ENCODE measurements at regions not wholly inside any gene's neighbourhood (a gene's known extent, or its start where the extent isn't known, plus 50 kb on each side); places are given as distances from the start of the nearest gene placed in this dataset.

- Histone ChIP-seq H3K4me3 (ENCODE audit: low read depth in 1 of 3, low read length in 3 of 3) (no peak overlapping the region), H3K27ac (ENCODE audit: low read depth in 1 of 3, low read length in 2 of 3) (peak overlapping the region in 1 of 3 donors; percentile 37), H3K36me3 (ENCODE audit: control insufficient read depth in 3 of 3, insufficient read depth in 2 of 3, low read depth in 1 of 3, low read length in 3 of 3) (no peaks in the 10 kb centered on the region), H3K4me1 (ENCODE audit: control insufficient read depth in 3 of 3, insufficient read depth in 2 of 3, low read depth in 1 of 3, low read length in 2 of 3) (peaks cover 0 to 7% (median 0%) of the 10 kb centered on the region in 3 donors), H3K9me3 (ENCODE audit: control insufficient read depth in 2 of 2, insufficient read depth in 1 of 2, low read depth in 1 of 2, low read length in 1 of 2) (peaks cover 0 to 2% of the 10 kb centered on the region in 2 donors), H3K27me3 (ENCODE audit: control insufficient read depth in 3 of 3, insufficient read depth in 3 of 3, low read length in 3 of 3) (no peaks in the 10 kb centered on the region)
- DNase-seq (peak; percentile 20 to 57), FAIRE-seq (no peak)
- WGBS, 3 donors, result 91 to 97% (median 94%) methylated on average over 1 of the region's 1 CpG
Measured at GRCh38 chr1:175894581-175894980, 151.2 kb upstream of the TNR start.

- DNase-seq (no peak), FAIRE-seq (no peak)
- Histone ChIP-seq H3K9me3 (ENCODE audit: control insufficient read depth in 2 of 2, insufficient read depth in 1 of 2, low read depth in 1 of 2, low read length in 1 of 2) (peaks cover 0 to 2% of the 10 kb centered on the region in 2 donors), H3K36me3 (ENCODE audit: control insufficient read depth in 3 of 3, insufficient read depth in 2 of 3, low read depth in 1 of 3, low read length in 3 of 3) (no peaks in the 10 kb centered on the region), H3K4me3 (ENCODE audit: low read depth in 1 of 3, low read length in 3 of 3) (no peak overlapping the region), H3K27me3 (ENCODE audit: control insufficient read depth in 3 of 3, insufficient read depth in 3 of 3, low read length in 3 of 3) (no peaks in the 10 kb centered on the region), H3K27ac (ENCODE audit: low read depth in 1 of 3, low read length in 2 of 3) (no peak overlapping the region), H3K4me1 (ENCODE audit: control insufficient read depth in 3 of 3, insufficient read depth in 2 of 3, low read depth in 1 of 3, low read length in 2 of 3) (peaks cover 0 to 7% (median 0%) of the 10 kb centered on the region in 3 donors)
- WGBS, 3 donors, result 68 to 74% (median 72%) methylated on average over 3 of the region's 3 CpGs
Measured at GRCh38 chr1:175893192-175893591, 149.8 kb upstream of the TNR start.

- Histone ChIP-seq H3K4me3 (ENCODE audit: low read depth in 1 of 3, low read length in 3 of 3) (no peak overlapping the region), H3K27me3 (ENCODE audit: control insufficient read depth in 3 of 3, insufficient read depth in 3 of 3, low read length in 3 of 3) (no peaks in the 10 kb centered on the region), H3K4me1 (ENCODE audit: control insufficient read depth in 3 of 3, insufficient read depth in 2 of 3, low read depth in 1 of 3, low read length in 2 of 3) (peaks cover 0 to 7% (median 0%) of the 10 kb centered on the region in 3 donors), H3K27ac (ENCODE audit: low read depth in 1 of 3, low read length in 2 of 3) (no peak overlapping the region), H3K36me3 (ENCODE audit: control insufficient read depth in 3 of 3, insufficient read depth in 2 of 3, low read depth in 1 of 3, low read length in 3 of 3) (no peaks in the 10 kb centered on the region), H3K9me3 (ENCODE audit: control insufficient read depth in 2 of 2, insufficient read depth in 1 of 2, low read depth in 1 of 2, low read length in 1 of 2) (peaks cover 0 to 2% of the 10 kb centered on the region in 2 donors)
- 79 to 89% (median 85%) methylated on average over 5 of the region's 5 CpGs for WGBS, 3 donors
- no peak for FAIRE-seq
- DNase-seq, result no peak
Measured at GRCh38 chr1:175892686-175893085, 149.3 kb upstream of the TNR start.

- 81 to 84% (median 82%) methylated on average over 10 of the region's 10 CpGs for WGBS, 3 donors
- Histone ChIP-seq H3K36me3 (ENCODE audit: control insufficient read depth in 3 of 3, insufficient read depth in 2 of 3, low read depth in 1 of 3, low read length in 3 of 3) (no peaks in the 10 kb centered on the region), H3K9me3 (ENCODE audit: control insufficient read depth in 2 of 2, insufficient read depth in 1 of 2, low read depth in 1 of 2, low read length in 1 of 2) (peaks cover 0 to 2% of the 10 kb centered on the region in 2 donors), H3K4me3 (ENCODE audit: low read depth in 1 of 3, low read length in 3 of 3) (no peak overlapping the region), H3K27ac (ENCODE audit: low read depth in 1 of 3, low read length in 2 of 3) (no peak overlapping the region), H3K27me3 (ENCODE audit: control insufficient read depth in 3 of 3, insufficient read depth in 3 of 3, low read length in 3 of 3) (no peaks in the 10 kb centered on the region), H3K4me1 (ENCODE audit: control insufficient read depth in 3 of 3, insufficient read depth in 2 of 3, low read depth in 1 of 3, low read length in 2 of 3) (peaks cover 0 to 7% (median 0%) of the 10 kb centered on the region in 3 donors)
- FAIRE-seq (no peak), DNase-seq (no peak)
Measured at GRCh38 chr1:175891783-175892309, 148.5 kb upstream of the TNR start.

GRCh38 chr1:175890958-175891357, 147.6 kb upstream of the TNR start:
- H3K4me1 ChIP-seq (ENCODE audit: control insufficient read depth in 3 of 3, insufficient read depth in 2 of 3, low read depth in 1 of 3, low read length in 2 of 3), result peaks cover 0 to 7% (median 0%) of the 10 kb centered on the region in 3 donors
- no peak overlapping the region for H3K27ac ChIP-seq (ENCODE audit: low read depth in 1 of 3, low read length in 2 of 3)
- FAIRE-seq (no peak), DNase-seq (no peak)
- peaks cover 0 to 2% of the 10 kb centered on the region in 2 donors for H3K9me3 ChIP-seq (ENCODE audit: control insufficient read depth in 2 of 2, insufficient read depth in 1 of 2, low read depth in 1 of 2, low read length in 1 of 2)
- 93 to 96% (median 94%) methylated on average over 7 of the region's 7 CpGs for WGBS, 3 donors
- H3K27me3 ChIP-seq (ENCODE audit: control insufficient read depth in 3 of 3, insufficient read depth in 3 of 3, low read length in 3 of 3), result no peaks in the 10 kb centered on the region
- H3K4me3 ChIP-seq (ENCODE audit: low read depth in 1 of 3, low read length in 3 of 3), result no peak overlapping the region
- no peaks in the 10 kb centered on the region for H3K36me3 ChIP-seq (ENCODE audit: control insufficient read depth in 3 of 3, insufficient read depth in 2 of 3, low read depth in 1 of 3, low read length in 3 of 3)

GRCh38 chr1:175889848-175890247, 146.5 kb upstream of the TNR start:
- FAIRE-seq (no peak), DNase-seq (no peak)
- Histone ChIP-seq H3K9me3 (ENCODE audit: control insufficient read depth in 2 of 2, insufficient read depth in 1 of 2, low read depth in 1 of 2, low read length in 1 of 2) (no peaks in the 10 kb centered on the region), H3K4me3 (ENCODE audit: low read depth in 1 of 3, low read length in 3 of 3) (no peak overlapping the region), H3K27me3 (ENCODE audit: control insufficient read depth in 3 of 3, insufficient read depth in 3 of 3, low read length in 3 of 3) (no peaks in the 10 kb centered on the region), H3K27ac (ENCODE audit: low read depth in 1 of 3, low read length in 2 of 3) (no peak overlapping the region), H3K36me3 (ENCODE audit: control insufficient read depth in 3 of 3, insufficient read depth in 2 of 3, low read depth in 1 of 3, low read length in 3 of 3) (no peaks in the 10 kb centered on the region), H3K4me1 (ENCODE audit: control insufficient read depth in 3 of 3, insufficient read depth in 2 of 3, low read depth in 1 of 3, low read length in 2 of 3) (peaks cover 0 to 7% (median 0%) of the 10 kb centered on the region in 3 donors)
- 89 to 90% (median 89%) methylated on average over 2 of the region's 2 CpGs for WGBS, 3 donors

- WGBS, 3 donors, result 81 to 100% (median 94%) methylated on average over 2 of the region's 2 CpGs
- Histone ChIP-seq H3K4me3 (ENCODE audit: low read depth in 1 of 3, low read length in 3 of 3) (no peak overlapping the region), H3K27me3 (ENCODE audit: control insufficient read depth in 3 of 3, insufficient read depth in 3 of 3, low read length in 3 of 3) (no peaks in the 10 kb centered on the region), H3K27ac (ENCODE audit: low read depth in 1 of 3, low read length in 2 of 3) (no peak overlapping the region), H3K9me3 (ENCODE audit: control insufficient read depth in 2 of 2, insufficient read depth in 1 of 2, low read depth in 1 of 2, low read length in 1 of 2) (no peaks in the 10 kb centered on the region), H3K4me1 (ENCODE audit: control insufficient read depth in 3 of 3, insufficient read depth in 2 of 3, low read depth in 1 of 3, low read length in 2 of 3) (peaks cover 0 to 2% (median 0%) of the 10 kb centered on the region in 3 donors), H3K36me3 (ENCODE audit: control insufficient read depth in 3 of 3, insufficient read depth in 2 of 3, low read depth in 1 of 3, low read length in 3 of 3) (no peaks in the 10 kb centered on the region)
- DNase-seq, result no peak
- FAIRE-seq, result no peak
Measured at GRCh38 chr1:175888996-175889395, 145.6 kb upstream of the TNR start.

- peak; percentile 63 to 76 for DNase-seq
- WGBS, 3 donors, result 38 to 42% (median 40%) methylated on average over 17 of the region's 17 CpGs
- H3K4me3 ChIP-seq (ENCODE audit: low read depth in 1 of 3, low read length in 3 of 3), result no peak overlapping the region
- no peaks in the 10 kb centered on the region for H3K4me1 ChIP-seq (ENCODE audit: control insufficient read depth in 3 of 3, insufficient read depth in 2 of 3, low read depth in 1 of 3, low read length in 2 of 3)
- H3K27me3 ChIP-seq (ENCODE audit: control insufficient read depth in 3 of 3, insufficient read depth in 3 of 3, low read length in 3 of 3), result no peaks in the 10 kb centered on the region
- FAIRE-seq, result no peak
- no peak overlapping the region for H3K27ac ChIP-seq (ENCODE audit: low read depth in 1 of 3, low read length in 2 of 3)
- H3K9me3 ChIP-seq (ENCODE audit: control insufficient read depth in 2 of 2, insufficient read depth in 1 of 2, low read depth in 1 of 2, low read length in 1 of 2), result no peaks in the 10 kb centered on the region
- no peaks in the 10 kb centered on the region for H3K36me3 ChIP-seq (ENCODE audit: control insufficient read depth in 3 of 3, insufficient read depth in 2 of 3, low read depth in 1 of 3, low read length in 3 of 3)
Measured at GRCh38 chr1:175887981-175888428, 144.6 kb upstream of the TNR start.

GRCh38 chr1:175887521-175887920, 144.1 kb upstream of the TNR start:
- no peak for FAIRE-seq
- Histone ChIP-seq H3K9me3 (ENCODE audit: control insufficient read depth in 2 of 2, insufficient read depth in 1 of 2, low read depth in 1 of 2, low read length in 1 of 2) (no peaks in the 10 kb centered on the region), H3K36me3 (ENCODE audit: control insufficient read depth in 3 of 3, insufficient read depth in 2 of 3, low read depth in 1 of 3, low read length in 3 of 3) (no peaks in the 10 kb centered on the region), H3K4me1 (ENCODE audit: control insufficient read depth in 3 of 3, insufficient read depth in 2 of 3, low read depth in 1 of 3, low read length in 2 of 3) (no peaks in the 10 kb centered on the region), H3K27ac (ENCODE audit: low read depth in 1 of 3, low read length in 2 of 3) (no peak overlapping the region), H3K27me3 (ENCODE audit: control insufficient read depth in 3 of 3, insufficient read depth in 3 of 3, low read length in 3 of 3) (no peaks in the 10 kb centered on the region), H3K4me3 (ENCODE audit: low read depth in 1 of 3, low read length in 3 of 3) (no peak overlapping the region)
- no peak for DNase-seq
- WGBS, 3 donors, result 82 to 88% (median 87%) methylated on average over 20 of the region's 20 CpGs
